Tibial nerve (tissue), 4 donors: ENCODE measurements at regions not wholly inside any gene's neighbourhood (a gene's known extent, or its start where the extent isn't known, plus 50 kb on each side); places are given as distances from the start of the nearest gene placed in this dataset.

ENCODE experiments used
- CTCF ChIP-seq, 5 experiments: fragments of 200-600 bp in 3 of 5; fragments of 450-650 bp in 2 of 5; sonication (generic) in 3 of 5; IDR thresholded peaks; one replicate each; pipeline ENCODE4 v1.5.1; 2016 to 2019; ENCODE audit warnings: antibody characterized with exemption in 5 of 5, mild to moderate bottlenecking in 3 of 5, moderate library complexity in 2 of 5
- EP300 ChIP-seq, 2 donors: sonication (generic); formaldehyde crosslinking; IDR thresholded peaks; one replicate each; pipeline ENCODE4 v1.6.1; 2017; ENCODE audit warnings: antibody characterized with exemption in 2 of 2, mild to moderate bottlenecking in 1 of 2
- POLR2A ChIP-seq, 2 donors: fragments of 450-650 bp; IDR thresholded peaks; one replicate each; pipeline ENCODE4 v1.6.1; 2017; ENCODE audit warnings: antibody characterized with exemption in 2 of 2, mild to moderate bottlenecking in 2 of 2, moderate library complexity in 2 of 2

- no peak for TF ChIP-seq CTCF (IDR thresholded peaks at IDR 0.05)
- TF ChIP-seq POLR2A (IDR thresholded peaks at IDR 0.05), result no peak
- TF ChIP-seq EP300 (IDR thresholded peaks at IDR 0.05), result no peak
Observed at GRCh38 chr12:90497923-90498545, 456.9 kb downstream of the CCER1 start.
